ENCODE measurements at regions not wholly inside any gene's neighbourhood (a gene's known extent, or its start where the extent isn't known, plus 50 kb on each side); places are given as distances from the start of the nearest gene placed in this dataset.

DNA sequence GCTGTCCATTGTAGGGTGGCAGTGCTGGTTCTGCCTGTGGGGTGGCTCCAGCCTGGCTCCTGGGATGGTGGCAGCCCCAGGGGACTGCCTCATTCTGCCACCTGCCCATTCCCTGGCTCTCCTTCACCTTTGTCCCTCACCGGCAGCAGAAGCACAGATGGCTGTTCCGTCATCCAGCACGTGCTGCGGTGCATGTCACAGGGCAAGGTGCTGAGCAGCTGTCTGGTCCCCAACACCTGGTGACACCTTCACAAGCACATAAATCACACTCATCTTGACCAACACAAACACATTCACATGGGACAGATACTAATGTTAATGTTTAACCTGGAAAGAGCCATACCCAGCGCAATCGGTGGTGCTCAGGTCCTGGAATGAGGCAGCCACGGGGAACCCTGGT lies 126.8 kb downstream of the UQCRFS1 start:
- dilution Hi-C loops (cut with MboI; ENCODE audit: extremely low pct_ligation_motif_present, low sequenced_read_pairs) (no loop called here), intact Hi-C loops (cut with micrococcal nuclease) (no loop called here)
- H3K4me2 ChIP-seq (ENCODE audit: insufficient read depth, low read length), result no peak overlapping the region
- TF ChIP-seq CTCF (IDR thresholded peaks at IDR 0.05; ENCODE audit: extremely low read depth in 1 of 2, insufficient read depth in 1 of 2, low read depth in 1 of 2, low read length in 2 of 2), result no peak
- no peak for TF ChIP-seq POLR2AphosphoS5 (IDR thresholded peaks at IDR 0.05; ENCODE audit: insufficient read depth, low read depth, low read length)
- no peak for TF ChIP-seq EZH2 (IDR thresholded peaks at IDR 0.05; ENCODE audit: borderline replicate concordance, low read depth, low read length, severe bottlenecking)
- TF ChIP-seq MAX (IDR thresholded peaks at IDR 0.05; ENCODE audit: insufficient read depth, insufficient read length), result no peak
- TF ChIP-seq FOS (IDR thresholded peaks at IDR 0.05; ENCODE audit: borderline replicate concordance, insufficient read depth, low read length), result no peak
- TF ChIP-seq GATA2 (IDR thresholded peaks at IDR 0.05; ENCODE audit: insufficient read depth, insufficient read length, low read depth, low read length), result no peak
- no peak for TF ChIP-seq MYC (IDR thresholded peaks at IDR 0.05; ENCODE audit: low read depth, low read length)
- TF ChIP-seq POLR2A (IDR thresholded peaks at IDR 0.05; ENCODE audit: low read depth, low read length), result no peak
- TF ChIP-seq JUN (IDR thresholded peaks at IDR 0.05; ENCODE audit: borderline replicate concordance, insufficient read depth, insufficient read length, low read depth), result no peak
- H3K9me1 ChIP-seq (replicated peaks; ENCODE audit: control insufficient read depth, extremely low read depth, insufficient read depth, low read length), result no peaks in the 10 kb centered on the region
- H3K27ac ChIP-seq (ENCODE audit: insufficient read depth, low read depth, low read length), result no peak overlapping the region
- H3K27me3 ChIP-seq (ENCODE audit: control insufficient read depth in 2 of 2, insufficient read depth in 2 of 2, low read length in 2 of 2), result no peaks in the 10 kb centered on the region
- CTCF ChIA-PET, result no interaction called here
- H3K79me2 ChIP-seq (ENCODE audit: control insufficient read depth, insufficient read depth, low read length), result no peaks in the 10 kb centered on the region
- H3K4me1 ChIP-seq (ENCODE audit: control insufficient read depth, extremely low read depth, insufficient read depth, low read length), result no peaks in the 10 kb centered on the region
- no peak overlapping the region for H3K4me3 ChIP-seq (replicated peaks in 1 of 3; ENCODE audit: insufficient read depth in 1 of 3, low read depth in 1 of 3, low read length in 3 of 3)
- no peak overlapping the region for H2AFZ ChIP-seq (ENCODE audit: low read depth, low read length)
- no peaks in the 10 kb centered on the region for H3K36me3 ChIP-seq (ENCODE audit: control insufficient read depth in 2 of 2, extremely low read depth in 1 of 2, insufficient read depth in 2 of 2, low read length in 2 of 2)
- BruUV-seq (replicated peaks), result no TSS peak
- POLR2A ChIA-PET, result no interaction called here
- H3K9ac ChIP-seq (replicated peaks; ENCODE audit: extremely low read depth, insufficient read depth, low read length), result no peak overlapping the region
- H3K9me3 ChIP-seq (replicated peaks; ENCODE audit: control insufficient read depth, insufficient read depth, low read length), result peaks cover 4% of the 10 kb centered on the region
- FAIRE-seq (no peak), DNase-seq (ENCODE audit: low read depth, low spot score) (no peak)
- no peaks in the 10 kb centered on the region for H4K20me1 ChIP-seq (replicated peaks; ENCODE audit: control insufficient read depth, extremely low read depth, insufficient read depth, low read length)

Data from endothelial cell of umbilical vein (primary cell).